ENCODE measurements at regions not wholly inside any gene's neighbourhood (a gene's known extent, or its start where the extent isn't known, plus 50 kb on each side); places are given as distances from the start of the nearest gene placed in this dataset.

GRCh38 chr17:33750943-33751701 lies 458.0 kb upstream of the ASIC2 start:
- DNase-seq (ENCODE audit: low read depth in 4 of 4, low spot score in 2 of 4), result peak in 3 of 4 donors; percentile 30 to 56 (median 35)

- DNase-seq (ENCODE audit: low read depth in 4 of 4, low spot score in 2 of 4), result no peak
Observed at GRCh38 chr17:33751702-33752065, 458.6 kb upstream of the ASIC2 start.

- no peak for DNase-seq (ENCODE audit: low read depth in 4 of 4, low spot score in 2 of 4)
Observed at GRCh38 chr17:33753452-33753851, 460.4 kb upstream of the ASIC2 start.

DNA sequence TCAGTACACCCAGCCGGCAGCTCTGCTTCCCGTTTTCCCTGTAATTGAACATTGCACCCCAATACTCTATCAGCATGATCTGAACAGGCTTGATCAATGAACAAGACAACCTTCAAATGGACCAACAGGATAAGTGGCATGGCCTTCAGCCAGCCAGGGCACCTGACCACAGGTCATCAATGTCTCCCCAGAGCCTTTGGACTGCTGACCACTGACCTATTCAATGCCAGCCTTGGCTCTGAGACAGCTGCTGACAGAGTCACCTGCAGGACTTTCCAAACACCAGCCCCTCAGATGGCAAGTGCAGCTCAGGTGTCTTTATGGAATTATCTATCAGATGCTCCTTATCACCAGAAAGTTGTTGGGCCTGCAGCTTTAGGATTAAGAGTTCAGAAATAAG lies 462.9 kb upstream of the ASIC2 start:
- DNase-seq (ENCODE audit: low read depth in 4 of 4, low spot score in 2 of 4), result no peak

- DNase-seq (ENCODE audit: low read depth in 4 of 4, low spot score in 2 of 4), result no peak
Observed at GRCh38 chr17:33765871-33766270, 472.8 kb upstream of the ASIC2 start.

DNA sequence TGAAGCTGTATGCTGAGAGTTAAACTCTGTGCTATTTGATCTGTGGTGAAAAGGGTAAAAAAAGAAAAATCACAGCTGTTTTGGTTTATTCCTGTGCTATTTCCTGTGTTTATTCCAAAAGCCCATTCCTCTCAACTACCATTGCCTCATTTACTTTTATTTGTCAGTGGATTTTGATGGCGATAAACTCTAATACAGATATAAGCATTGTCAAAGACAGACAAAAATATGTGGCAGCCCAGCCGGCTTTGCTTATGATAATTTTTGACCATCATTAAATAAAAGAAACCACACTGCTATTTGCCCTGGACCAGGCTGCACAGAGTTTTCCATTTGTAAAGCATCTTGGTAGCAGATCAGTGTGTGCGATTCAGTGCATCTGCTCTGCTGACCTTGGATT lies 473.6 kb upstream of the ASIC2 start:
- DNase-seq (ENCODE audit: low read depth in 4 of 4, low spot score in 2 of 4), result no peak

- no peak for DNase-seq (ENCODE audit: low read depth in 4 of 4, low spot score in 2 of 4)
Observed at GRCh38 chr17:33769066-33769465, 476.0 kb upstream of the ASIC2 start.

GRCh38 chr17:33776304-33776703 lies 478.8 kb upstream of the CCL2 start:
- DNase-seq (ENCODE audit: low read depth in 4 of 4, low spot score in 2 of 4), result no peak

GRCh38 chr17:33776903-33777302 lies 478.2 kb upstream of the CCL2 start:
- DNase-seq (ENCODE audit: low read depth in 4 of 4, low spot score in 2 of 4), result no peak

- DNase-seq (ENCODE audit: low read depth in 4 of 4, low spot score in 2 of 4), result no peak
Observed at GRCh38 chr17:33777674-33778073, 477.4 kb upstream of the CCL2 start.

DNA sequence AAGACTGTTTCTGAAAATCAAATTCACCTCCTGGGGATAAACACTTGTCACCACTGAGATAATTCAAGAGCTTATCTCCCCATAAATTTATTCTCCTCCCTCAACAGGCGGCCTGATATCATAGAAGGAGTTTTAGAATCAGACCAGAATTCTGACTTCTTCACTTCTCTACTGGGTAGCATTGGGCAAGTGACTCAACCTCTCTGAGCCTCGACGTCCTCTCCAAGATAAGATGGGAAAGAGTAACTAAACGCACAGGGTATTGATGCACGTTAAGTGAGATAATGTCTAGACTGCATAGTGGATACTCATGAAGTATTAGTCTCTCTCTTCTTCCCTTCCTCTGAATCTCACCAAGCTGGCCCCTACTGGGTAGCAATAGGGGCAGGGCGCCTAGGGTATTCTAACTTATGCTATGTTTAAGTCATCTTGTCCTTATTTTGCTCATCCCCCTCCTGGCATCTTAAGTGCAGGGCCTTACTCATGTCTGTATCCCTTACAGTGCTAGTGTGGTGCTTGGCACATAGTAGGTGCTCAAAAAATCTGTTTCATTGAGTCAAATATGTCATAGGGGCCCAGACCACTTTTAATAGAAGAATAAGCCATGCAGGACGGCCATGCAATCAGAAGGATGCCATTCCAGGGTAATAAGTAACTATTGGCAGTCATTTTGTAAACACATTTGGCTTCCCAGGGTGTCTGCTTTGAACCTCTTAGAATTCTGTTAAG lies 476.4 kb upstream of the CCL2 start:
- no peak for DNase-seq (ENCODE audit: low read depth in 4 of 4, low spot score in 2 of 4)

DNA sequence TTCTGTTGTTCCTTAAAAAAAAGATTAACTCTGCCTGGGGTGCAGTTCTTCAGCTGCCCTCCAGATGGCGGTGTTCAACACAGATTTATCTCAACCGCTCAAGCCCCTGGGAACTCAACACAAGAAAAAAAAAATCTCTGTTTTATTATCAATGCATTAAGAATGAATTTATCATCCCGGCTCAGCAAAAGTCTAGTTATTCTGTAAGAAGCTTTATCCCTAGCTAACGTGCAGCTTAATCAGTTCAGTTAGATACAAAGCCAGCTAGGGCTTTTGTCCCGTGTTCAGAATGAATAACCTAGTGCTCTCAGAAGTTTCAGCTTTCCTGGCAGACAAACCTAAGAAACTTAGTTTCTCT lies 475.9 kb upstream of the CCL2 start:
- peak in 3 of 4 donors; percentile 22 to 49 (median 42) for DNase-seq (ENCODE audit: low read depth in 4 of 4, low spot score in 2 of 4)

DNA sequence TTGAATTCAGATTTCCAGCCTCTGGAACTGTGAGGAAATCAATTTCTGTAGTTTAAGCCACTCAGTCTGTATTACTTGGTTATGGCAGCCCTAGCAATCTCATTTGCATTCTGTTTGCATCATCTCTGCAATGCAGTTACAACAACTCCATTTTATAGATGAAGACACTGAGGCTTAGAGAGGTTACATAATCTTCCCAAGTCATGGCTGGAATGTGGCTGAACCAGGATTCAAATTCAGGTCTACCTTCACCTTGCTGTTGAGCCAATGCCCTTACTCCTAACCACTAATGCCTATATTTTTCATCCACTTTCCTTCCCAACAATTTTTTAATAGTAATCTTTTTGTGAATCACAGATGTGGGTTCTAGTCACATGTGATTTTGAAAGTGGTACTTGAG lies 469.8 kb upstream of the CCL2 start:
- no peak for DNase-seq (ENCODE audit: low read depth in 4 of 4, low spot score in 2 of 4)

DNA sequence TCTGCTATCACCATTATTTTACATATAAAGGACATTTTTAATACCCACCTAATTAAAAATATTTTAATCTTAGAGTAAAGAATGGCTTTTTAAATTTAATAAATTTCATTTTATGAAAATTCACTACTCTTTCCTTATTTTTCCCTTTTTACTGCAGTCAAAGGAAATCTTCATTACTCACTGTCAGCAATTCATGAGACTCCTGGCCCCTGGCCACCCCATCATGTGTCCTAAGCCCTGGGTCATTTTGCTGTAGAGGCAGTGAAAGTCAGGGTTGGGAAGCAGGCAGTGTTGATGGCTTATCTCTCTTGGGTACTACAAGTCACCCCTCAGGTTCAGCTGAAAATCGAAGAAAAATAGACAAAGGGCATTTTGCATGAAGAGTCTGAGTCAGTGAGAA lies 468.6 kb upstream of the CCL2 start:
- DNase-seq (ENCODE audit: low read depth in 4 of 4, low spot score in 2 of 4), result no peak

- no peak for DNase-seq (ENCODE audit: low read depth in 4 of 4, low spot score in 2 of 4)
Observed at GRCh38 chr17:33789658-33790057, 465.4 kb upstream of the CCL2 start.

DNA sequence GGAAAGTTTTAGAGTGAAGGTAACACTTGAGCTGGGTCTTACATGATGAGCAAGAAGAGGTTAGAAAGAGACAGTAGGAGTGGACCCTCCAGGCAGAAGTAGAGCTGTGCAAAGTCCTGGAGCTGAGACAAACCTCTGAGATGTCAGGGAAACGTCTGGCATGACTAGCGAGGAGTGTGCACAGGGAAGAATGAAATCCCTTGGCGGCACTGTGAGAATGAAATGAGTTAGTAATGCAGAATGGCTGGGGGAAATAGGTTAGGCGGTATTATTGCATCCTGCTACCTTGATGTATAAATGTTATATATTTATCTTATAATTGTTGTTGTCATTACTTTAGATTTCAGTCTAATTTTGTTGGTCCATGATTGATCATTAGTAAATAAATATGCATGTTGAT lies 457.9 kb upstream of the CCL2 start:
- DNase-seq (ENCODE audit: low read depth in 4 of 4, low spot score in 2 of 4), result no peak

DNA sequence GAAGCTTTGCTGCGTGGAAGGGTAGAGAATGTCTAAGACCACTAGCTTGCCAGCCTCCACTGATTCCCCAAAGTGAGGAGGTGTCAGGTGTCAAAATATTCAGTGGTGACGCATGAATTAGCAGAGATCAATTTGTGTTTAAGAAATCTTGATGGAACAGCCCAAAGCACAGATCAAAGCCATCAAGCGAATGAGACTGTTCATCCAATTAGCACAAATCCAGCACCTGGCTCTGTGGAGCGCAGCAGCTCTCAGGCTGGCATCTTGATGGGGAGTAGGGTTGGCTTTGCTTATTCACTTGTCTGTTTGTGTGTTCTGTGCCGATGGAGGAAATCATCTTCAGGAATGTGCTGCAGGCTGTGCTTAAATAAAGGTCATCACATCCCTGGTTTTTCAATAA lies 456.8 kb upstream of the CCL2 start:
- DNase-seq (ENCODE audit: low read depth in 4 of 4, low spot score in 2 of 4), result no peak

DNA sequence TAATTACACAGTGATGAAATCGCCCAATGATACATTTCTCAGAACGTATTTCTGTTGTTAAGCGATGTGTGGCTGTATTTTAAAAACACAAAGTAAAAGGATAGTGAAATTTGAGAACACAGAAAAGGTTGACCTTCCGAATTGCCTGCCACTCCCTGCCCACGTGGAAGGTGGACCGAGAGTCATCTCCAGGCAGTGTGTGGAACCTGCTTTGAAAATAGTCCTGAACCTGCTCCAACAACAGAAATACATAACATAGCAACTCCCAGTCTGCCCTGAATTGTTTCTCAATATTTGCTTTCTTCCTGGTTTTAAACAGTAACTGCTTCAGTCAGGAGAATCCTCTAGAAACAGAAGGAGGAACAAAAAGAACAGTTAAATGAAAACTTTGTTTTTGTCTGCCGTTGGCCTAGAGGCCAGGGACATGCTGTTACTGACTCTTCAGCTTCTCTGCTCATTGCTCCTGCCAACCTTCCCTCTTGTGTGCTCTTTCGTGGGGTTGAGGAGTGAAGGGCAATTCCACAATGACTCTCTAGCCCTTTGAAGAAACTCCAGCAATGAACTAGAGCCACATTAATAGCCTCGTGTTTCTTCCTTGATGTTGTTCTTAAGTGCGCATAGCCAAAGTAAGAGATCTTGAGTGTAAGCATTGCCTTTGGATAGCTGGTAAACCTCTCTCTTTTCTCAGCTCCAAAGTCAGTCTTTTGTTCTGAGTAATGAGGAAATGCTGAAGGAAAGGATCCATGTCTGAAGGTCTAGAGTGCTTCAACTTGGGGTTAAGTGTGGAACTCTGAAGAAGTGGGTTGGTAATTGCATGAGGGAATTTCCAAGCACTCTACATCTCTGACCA lies 452.5 kb upstream of the CCL2 start:
- DNase-seq (ENCODE audit: low read depth in 4 of 4, low spot score in 2 of 4), result no peak

GRCh38 chr17:33803199-33803685 lies 451.8 kb upstream of the CCL2 start:
- no peak for DNase-seq (ENCODE audit: low read depth in 4 of 4, low spot score in 2 of 4)

- no peak for DNase-seq (ENCODE audit: low read depth in 4 of 4, low spot score in 2 of 4)
Observed at GRCh38 chr17:33803686-33804085, 451.4 kb upstream of the CCL2 start.

GRCh38 chr17:33804401-33804800 lies 450.7 kb upstream of the CCL2 start:
- no peak for DNase-seq (ENCODE audit: low read depth in 4 of 4, low spot score in 2 of 4)
